Adrenal gland (tissue), 9 donors: ENCODE measurements at regions not wholly inside any gene's neighbourhood (a gene's known extent, or its start where the extent isn't known, plus 50 kb on each side); places are given as distances from the start of the nearest gene placed in this dataset.

Source experiments
- DNase-seq, 7 donors: peaks; one replicate each; pipeline ENCODE4 v3.0.0-alpha.2; 2019 to 2020
- H3K27ac ChIP-seq, 5 donors: fragments of 200-600 bp; sonication (generic) in 4 of 5; 1 replicate in 3 of 5; 2 replicates in 2 of 5; pipeline versions ENCODE4 v1.5.1 to v1.8.0; 2016 to 2020; ENCODE audit warnings: mild to moderate bottlenecking in 1 of 5
- H3K27me3 ChIP-seq: fragments of 200-600 bp; 2 replicates; pipeline ENCODE4 v1.8.0; 2021
- H3K36me3 ChIP-seq, 2 donors: fragments of 200-600 bp; replicated peaks in 1 of 2; 1 replicate in 1 of 2; 2 replicates in 1 of 2; pipeline versions ENCODE4 v1.5.1 to v1.8.0; 2018 to 2022
- H3K4me1 ChIP-seq, 2 donors: fragments of 200-600 bp; replicated peaks in 1 of 2; 1 replicate in 1 of 2; 2 replicates in 1 of 2; pipeline versions ENCODE4 v1.5.1 to v1.8.0; 2018 to 2021
- H3K4me3 ChIP-seq, 4 donors: fragments of 200-600 bp; sonication (generic) in 3 of 4; one replicate each; pipeline ENCODE4 v1.5.1; 2016 to 2018
- H3K9me3 ChIP-seq, 3 donors: fragments of 200-600 bp; sonication (generic) in 1 of 3; replicated peaks in 1 of 3; 1 replicate in 2 of 3; 2 replicates in 1 of 3; pipeline versions ENCODE4 v1.5.1 to v1.8.0; 2016 to 2021
- POLR2A ChIP-seq, 2 donors: fragments of 450-650 bp; IDR thresholded peaks; one replicate each; pipeline ENCODE4 v1.6.1; 2017; ENCODE audit warnings: antibody characterized with exemption in 2 of 2, mild to moderate bottlenecking in 2 of 2, moderate library complexity in 1 of 2
- WGBS, 4 donors: extraction: QIAGEN DNeasy Blood & Tissue Kit in 2 of 4; methylation state at CpG; one replicate each; pipeline versions ENCODE4 v1.1.5 to v1.1.7; 2013 to 2017; 5-methylcytosine and 5-hydroxymethylcytosine counted together
- intact Hi-C, 2 donors: fragments of 100-400 bp; cut with DNase I; formaldehyde crosslinking; loops; one replicate each; pipeline versions ENCODE4 v1.14.1 to v1.15.0; 2022 to 2023
- TF ChIP-seq, protein P1 (sequence below), 6 experiments: fragments of 450-650 bp in 4 of 6; fragments of 200-600 bp in 2 of 6; sonication (generic) in 1 of 6; IDR thresholded peaks; 1 replicate in 5 of 6; 2 replicates in 1 of 6; pipeline versions ENCODE4 v1.5.1 to v1.8.0; 2016 to 2021; ENCODE audit warnings: antibody characterized with exemption in 6 of 6, mild to moderate bottlenecking in 2 of 6, moderate library complexity in 1 of 6
- donor health status: healthy with polysubstance abuse.
- donor health status: Bipolar disorder and iron deficiency.
- donor health status: DM: yes; HTN: yes; CAD: no.
- donor health status: DM: no; HTN: no; CAD: no.
- donor health status: DM: no; HTN: no; CAD: no.

DNA sequence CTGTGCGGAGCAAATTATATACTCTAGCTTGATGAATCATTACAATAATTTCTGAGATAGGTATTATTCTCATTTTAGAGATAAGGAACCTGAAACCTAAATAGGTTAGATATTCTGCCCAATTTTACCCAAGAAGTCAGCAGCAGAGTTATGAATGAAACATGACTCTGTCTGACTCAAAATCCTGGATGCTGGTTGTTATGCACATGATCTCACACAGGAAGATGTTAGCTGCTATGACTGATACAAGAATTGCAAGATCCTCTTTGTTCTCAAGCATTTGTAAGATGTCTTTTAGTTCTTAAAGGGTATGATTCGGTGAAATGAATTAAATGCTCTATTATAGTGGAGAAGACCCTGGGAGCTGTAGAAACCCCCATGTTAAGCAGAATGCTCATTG, 447.8 kb downstream of the KIF2B start:
- WGBS, 4 donors = 77 to 88% (median 77%) methylated on average over 2 of the region's 2 CpGs
- no peak overlapping the region for H3K27ac ChIP-seq
- no peak overlapping the region for H3K4me3 ChIP-seq
- no peaks in the 10 kb centered on the region for H3K9me3 ChIP-seq
- H3K36me3 ChIP-seq = no peaks in the 10 kb centered on the region
- intact Hi-C loops = no loop called here
- H3K27me3 ChIP-seq = no peaks in the 10 kb centered on the region
- TF ChIP-seq, protein P1, sequence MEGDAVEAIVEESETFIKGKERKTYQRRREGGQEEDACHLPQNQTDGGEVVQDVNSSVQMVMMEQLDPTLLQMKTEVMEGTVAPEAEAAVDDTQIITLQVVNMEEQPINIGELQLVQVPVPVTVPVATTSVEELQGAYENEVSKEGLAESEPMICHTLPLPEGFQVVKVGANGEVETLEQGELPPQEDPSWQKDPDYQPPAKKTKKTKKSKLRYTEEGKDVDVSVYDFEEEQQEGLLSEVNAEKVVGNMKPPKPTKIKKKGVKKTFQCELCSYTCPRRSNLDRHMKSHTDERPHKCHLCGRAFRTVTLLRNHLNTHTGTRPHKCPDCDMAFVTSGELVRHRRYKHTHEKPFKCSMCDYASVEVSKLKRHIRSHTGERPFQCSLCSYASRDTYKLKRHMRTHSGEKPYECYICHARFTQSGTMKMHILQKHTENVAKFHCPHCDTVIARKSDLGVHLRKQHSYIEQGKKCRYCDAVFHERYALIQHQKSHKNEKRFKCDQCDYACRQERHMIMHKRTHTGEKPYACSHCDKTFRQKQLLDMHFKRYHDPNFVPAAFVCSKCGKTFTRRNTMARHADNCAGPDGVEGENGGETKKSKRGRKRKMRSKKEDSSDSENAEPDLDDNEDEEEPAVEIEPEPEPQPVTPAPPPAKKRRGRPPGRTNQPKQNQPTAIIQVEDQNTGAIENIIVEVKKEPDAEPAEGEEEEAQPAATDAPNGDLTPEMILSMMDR (IDR thresholded peaks at IDR 0.05) = no peak
- no peak for TF ChIP-seq POLR2A (IDR thresholded peaks at IDR 0.05)
- DNase-seq = no peak
- H3K4me1 ChIP-seq = no peaks in the 10 kb centered on the region

DNA sequence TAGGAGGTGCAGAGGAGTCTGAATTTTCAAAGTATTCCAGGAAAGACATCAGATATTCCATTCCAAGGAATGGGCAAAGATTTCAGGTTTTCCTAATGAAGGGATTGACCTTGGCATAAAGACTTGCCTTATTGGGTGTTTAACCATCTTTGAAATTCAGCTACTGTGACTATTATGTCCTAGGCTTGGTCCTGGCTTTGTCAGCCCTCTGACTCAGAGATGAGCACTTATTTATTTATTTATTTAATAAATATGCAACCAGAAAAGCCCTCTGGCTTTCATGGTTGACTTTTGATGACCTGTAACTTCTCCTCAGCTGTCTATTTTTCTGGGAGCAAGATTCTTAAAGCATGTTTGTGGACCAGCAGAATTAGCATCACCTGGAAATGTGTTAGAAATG, 455.1 kb downstream of the KIF2B start:
- intact Hi-C loops = no loop called here
- DNase-seq = no peak
- H3K9me3 ChIP-seq = no peaks in the 10 kb centered on the region
- H3K4me3 ChIP-seq = no peak overlapping the region
- no peaks in the 10 kb centered on the region for H3K4me1 ChIP-seq
- no peak overlapping the region for H3K27ac ChIP-seq
- no peaks in the 10 kb centered on the region for H3K36me3 ChIP-seq
- TF ChIP-seq, protein P1 (IDR thresholded peaks at IDR 0.05) = no peak
- no peak for TF ChIP-seq POLR2A (IDR thresholded peaks at IDR 0.05)
- no peaks in the 10 kb centered on the region for H3K27me3 ChIP-seq

DNA sequence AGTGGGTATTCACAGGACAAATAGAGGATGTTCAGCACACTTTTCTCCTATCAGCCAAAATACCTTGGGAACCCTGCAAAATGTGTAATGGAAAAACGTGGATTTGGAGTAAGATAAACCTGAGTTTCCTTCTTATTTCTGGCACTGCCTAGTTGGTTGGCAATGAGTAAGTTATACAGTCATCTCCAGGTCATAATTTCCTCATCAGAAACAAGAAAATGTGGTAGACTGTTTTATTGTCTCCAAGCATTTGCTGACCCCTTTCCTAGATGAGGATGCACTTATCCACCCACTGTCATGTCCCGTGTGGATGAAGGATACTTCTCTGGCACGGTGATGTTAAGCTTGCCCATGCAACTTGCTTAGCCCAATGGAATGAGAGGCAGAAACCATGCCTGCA, 458.0 kb downstream of the KIF2B start:
- 58 to 70% (median 62%) methylated on average over 3 of the region's 3 CpGs for WGBS, 4 donors
- Histone ChIP-seq H3K36me3 (no peaks in the 10 kb centered on the region), H3K4me3 (no peak overlapping the region), H3K27me3 (no peaks in the 10 kb centered on the region), H3K27ac (no peak overlapping the region), H3K9me3 (no peaks in the 10 kb centered on the region), H3K4me1 (no peaks in the 10 kb centered on the region)
- DNase-seq = no peak
- no peak for TF ChIP-seq POLR2A (IDR thresholded peaks at IDR 0.05)
- TF ChIP-seq, protein P1 (IDR thresholded peaks at IDR 0.05) = no peak
- intact Hi-C loops = no loop called here

DNA sequence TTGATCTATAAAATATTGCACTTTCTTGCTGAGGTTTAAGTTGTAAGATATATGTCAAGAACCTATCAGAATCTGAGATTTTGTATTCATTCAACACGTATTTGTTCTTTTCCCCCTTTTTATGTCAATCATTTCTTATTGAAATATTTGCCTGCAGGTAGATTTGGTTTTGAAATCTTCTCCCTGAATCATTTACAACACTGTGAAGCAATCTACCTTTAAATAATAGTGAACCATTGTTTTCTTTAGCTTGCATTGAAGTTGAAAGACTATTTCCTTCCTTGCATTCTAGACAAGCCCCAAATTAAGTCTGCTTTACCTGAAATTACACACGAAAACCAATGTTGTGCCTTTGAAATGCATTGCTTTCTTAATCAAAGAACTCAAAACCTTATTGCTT, 460.2 kb downstream of the KIF2B start:
- Histone ChIP-seq H3K9me3 (no peaks in the 10 kb centered on the region), H3K27ac (no peak overlapping the region), H3K4me1 (no peaks in the 10 kb centered on the region), H3K27me3 (no peaks in the 10 kb centered on the region), H3K4me3 (no peak overlapping the region), H3K36me3 (no peaks in the 10 kb centered on the region)
- WGBS, 4 donors = 55 to 71% (median 60%) methylated on average over 2 of the region's 2 CpGs
- no peak for TF ChIP-seq POLR2A (IDR thresholded peaks at IDR 0.05)
- TF ChIP-seq, protein P1 (IDR thresholded peaks at IDR 0.05) = no peak
- intact Hi-C loops = no loop called here
- DNase-seq = no peak
